Adrenal gland (tissue), 5 donors: ENCODE measurements at regions not wholly inside any gene's neighbourhood (a gene's known extent, or its start where the extent isn't known, plus 50 kb on each side); places are given as distances from the start of the nearest gene placed in this dataset.

ENCODE experiments used
- POLR2A ChIP-seq, 2 donors: fragments of 450-650 bp; IDR thresholded peaks; one replicate each; pipeline ENCODE4 v1.6.1; 2017; ENCODE audit warnings: antibody characterized with exemption in 2 of 2, mild to moderate bottlenecking in 2 of 2, moderate library complexity in 1 of 2
- TF ChIP-seq, protein P1 (sequence below), 6 experiments: fragments of 450-650 bp in 4 of 6; fragments of 200-600 bp in 2 of 6; sonication (generic) in 1 of 6; IDR thresholded peaks; 1 replicate in 5 of 6; 2 replicates in 1 of 6; pipeline versions ENCODE4 v1.5.1 to v1.8.0; 2016 to 2021; ENCODE audit warnings: antibody characterized with exemption in 6 of 6, mild to moderate bottlenecking in 2 of 6, moderate library complexity in 1 of 6
- donor health status: DM: no; HTN: no; CAD: no.

DNA sequence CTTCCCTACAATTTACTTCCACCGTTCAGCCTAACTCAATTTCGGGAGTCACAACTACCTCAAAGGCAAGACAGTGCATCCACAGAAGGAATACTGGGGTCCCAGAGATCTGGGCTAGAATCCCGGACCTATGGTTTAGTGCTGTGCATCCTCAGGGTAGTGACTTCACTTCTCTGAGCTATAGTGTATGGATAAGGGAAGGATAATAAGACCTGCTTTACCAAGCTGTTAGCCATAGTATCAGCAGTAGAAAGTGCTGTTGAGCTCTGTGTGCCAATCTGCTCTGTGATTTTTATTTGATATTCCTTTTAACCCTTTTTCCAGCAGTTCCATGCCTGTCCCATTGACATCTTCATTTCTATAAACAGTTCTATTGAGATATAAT lies 1044.3 kb downstream of the BCL11B start:
- TF ChIP-seq POLR2A (IDR thresholded peaks at IDR 0.05), result no peak
- TF ChIP-seq, protein P1, sequence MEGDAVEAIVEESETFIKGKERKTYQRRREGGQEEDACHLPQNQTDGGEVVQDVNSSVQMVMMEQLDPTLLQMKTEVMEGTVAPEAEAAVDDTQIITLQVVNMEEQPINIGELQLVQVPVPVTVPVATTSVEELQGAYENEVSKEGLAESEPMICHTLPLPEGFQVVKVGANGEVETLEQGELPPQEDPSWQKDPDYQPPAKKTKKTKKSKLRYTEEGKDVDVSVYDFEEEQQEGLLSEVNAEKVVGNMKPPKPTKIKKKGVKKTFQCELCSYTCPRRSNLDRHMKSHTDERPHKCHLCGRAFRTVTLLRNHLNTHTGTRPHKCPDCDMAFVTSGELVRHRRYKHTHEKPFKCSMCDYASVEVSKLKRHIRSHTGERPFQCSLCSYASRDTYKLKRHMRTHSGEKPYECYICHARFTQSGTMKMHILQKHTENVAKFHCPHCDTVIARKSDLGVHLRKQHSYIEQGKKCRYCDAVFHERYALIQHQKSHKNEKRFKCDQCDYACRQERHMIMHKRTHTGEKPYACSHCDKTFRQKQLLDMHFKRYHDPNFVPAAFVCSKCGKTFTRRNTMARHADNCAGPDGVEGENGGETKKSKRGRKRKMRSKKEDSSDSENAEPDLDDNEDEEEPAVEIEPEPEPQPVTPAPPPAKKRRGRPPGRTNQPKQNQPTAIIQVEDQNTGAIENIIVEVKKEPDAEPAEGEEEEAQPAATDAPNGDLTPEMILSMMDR (IDR thresholded peaks at IDR 0.05), result no peak
